ENCODE measurements at regions not wholly inside any gene's neighbourhood (a gene's known extent, or its start where the extent isn't known, plus 50 kb on each side); places are given as distances from the start of the nearest gene placed in this dataset.

GRCh38 chr5:101590384-101590783 is 687.3 kb upstream of the ST8SIA4 start:
- H3K9me3 ChIP-seq (ENCODE audit: insufficient read depth, low read length), result no peaks in the 10 kb centered on the region
- TF ChIP-seq CTCF (IDR thresholded peaks at IDR 0.05; ENCODE audit: insufficient read depth, low read length, poor library complexity, severe bottlenecking) (no peak), EZH2phosphoT487 (conservative IDR thresholded peaks at IDR 0.05; ENCODE audit: low read length) (no peak)
- no peaks in the 10 kb centered on the region for H3K9me2 ChIP-seq (replicated peaks; ENCODE audit: insufficient read depth, low read length)
- H3F3A ChIP-seq (ENCODE audit: insufficient read depth), result no peaks in the 10 kb centered on the region
- no peak overlapping the region for H2AFZ ChIP-seq (ENCODE audit: low read depth, low read length, severe bottlenecking)
- H3K79me2 ChIP-seq (ENCODE audit: insufficient read depth, low read length), result no peaks in the 10 kb centered on the region
- no peaks in the 10 kb centered on the region for H3K27me3 ChIP-seq (ENCODE audit: low read length)
- no peak overlapping the region for H3K4me3 ChIP-seq (ENCODE audit: insufficient read depth, low read length, poor library complexity, severe bottlenecking)
- no peak overlapping the region for H3K27ac ChIP-seq (ENCODE audit: low read depth, low read length)
- no peak overlapping the region for H3K9ac ChIP-seq (ENCODE audit: low read length)
- H4K20me1 ChIP-seq (ENCODE audit: low read depth, low read length), result no peaks in the 10 kb centered on the region
- no peaks in the 10 kb centered on the region for H3K36me3 ChIP-seq (ENCODE audit: low read length)
- H3K4me2 ChIP-seq (ENCODE audit: low read depth, low read length, poor library complexity, severe bottlenecking), result no peak overlapping the region

GRCh38 chr5:101585366-101585765 is 682.3 kb upstream of the ST8SIA4 start:
- Histone ChIP-seq H4K20me1 (ENCODE audit: low read depth, low read length) (no peaks in the 10 kb centered on the region), H3K27me3 (ENCODE audit: low read length) (no peaks in the 10 kb centered on the region), H3K9me2 (replicated peaks; ENCODE audit: insufficient read depth, low read length) (no peaks in the 10 kb centered on the region), H3F3A (ENCODE audit: insufficient read depth) (no peaks in the 10 kb centered on the region), H3K79me2 (ENCODE audit: insufficient read depth, low read length) (no peaks in the 10 kb centered on the region), H3K36me3 (ENCODE audit: low read length) (no peaks in the 10 kb centered on the region), H3K4me2 (ENCODE audit: low read depth, low read length, poor library complexity, severe bottlenecking) (no peak overlapping the region), H3K4me3 (ENCODE audit: insufficient read depth, low read length, poor library complexity, severe bottlenecking) (no peak overlapping the region), H2AFZ (ENCODE audit: low read depth, low read length, severe bottlenecking) (no peak overlapping the region), H3K27ac (ENCODE audit: low read depth, low read length) (no peak overlapping the region), H3K9me3 (ENCODE audit: insufficient read depth, low read length) (no peaks in the 10 kb centered on the region), H3K9ac (ENCODE audit: low read length) (no peak overlapping the region)
- TF ChIP-seq CTCF (IDR thresholded peaks at IDR 0.05; ENCODE audit: insufficient read depth, low read length, poor library complexity, severe bottlenecking) (no peak), EZH2phosphoT487 (conservative IDR thresholded peaks at IDR 0.05; ENCODE audit: low read length) (no peak)

GRCh38 chr5:101580591-101580990 is 677.5 kb upstream of the ST8SIA4 start:
- Histone ChIP-seq H3K9me3 (ENCODE audit: insufficient read depth, low read length) (no peaks in the 10 kb centered on the region), H3K27ac (ENCODE audit: low read depth, low read length) (no peak overlapping the region), H3K27me3 (ENCODE audit: low read length) (no peaks in the 10 kb centered on the region), H3K4me3 (ENCODE audit: insufficient read depth, low read length, poor library complexity, severe bottlenecking) (no peak overlapping the region), H3K36me3 (ENCODE audit: low read length) (no peaks in the 10 kb centered on the region), H3K9ac (ENCODE audit: low read length) (no peak overlapping the region), H4K20me1 (ENCODE audit: low read depth, low read length) (no peaks in the 10 kb centered on the region), H3K4me2 (ENCODE audit: low read depth, low read length, poor library complexity, severe bottlenecking) (no peak overlapping the region), H3K79me2 (ENCODE audit: insufficient read depth, low read length) (no peaks in the 10 kb centered on the region), H2AFZ (ENCODE audit: low read depth, low read length, severe bottlenecking) (no peak overlapping the region), H3K9me2 (replicated peaks; ENCODE audit: insufficient read depth, low read length) (no peaks in the 10 kb centered on the region), H3F3A (ENCODE audit: insufficient read depth) (no peaks in the 10 kb centered on the region)
- TF ChIP-seq EZH2phosphoT487 (conservative IDR thresholded peaks at IDR 0.05; ENCODE audit: low read length) (no peak), CTCF (IDR thresholded peaks at IDR 0.05; ENCODE audit: insufficient read depth, low read length, poor library complexity, severe bottlenecking) (no peak)

All from SU-DHL-6 (cell line).